HuH-7 (cell line): ENCODE measurements at regions not wholly inside any gene's neighbourhood (a gene's known extent, or its start where the extent isn't known, plus 50 kb on each side); places are given as distances from the start of the nearest gene placed in this dataset.
"Not testable (repeated sequence)": the region's sequence is repeated elsewhere in the genome, so short reads cannot be mapped to it uniquely, and the experiment has no call there.

ENCODE experiments used
- DNase-seq: peaks from one replicate; pipeline ENCODE4 v3.0.0; 2011; ENCODE audit warnings: low spot score

DNA sequence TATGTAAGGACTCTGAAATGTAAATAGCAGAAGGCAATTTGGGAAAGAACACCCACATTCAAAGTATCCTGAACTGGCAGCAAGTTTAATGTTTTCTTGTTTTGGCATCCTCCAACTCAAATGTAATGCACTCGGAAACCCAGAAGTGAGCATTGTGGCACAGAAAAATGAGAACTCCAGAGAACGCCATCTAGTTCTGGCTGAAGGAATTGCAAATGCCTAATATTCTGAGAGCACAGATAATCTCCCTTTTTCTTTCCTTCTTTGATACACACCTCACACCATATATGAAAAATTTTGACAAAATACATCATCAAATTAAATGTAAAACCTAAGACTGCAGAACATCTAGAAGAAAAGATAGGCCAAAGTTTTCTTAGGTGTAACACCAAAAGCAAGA lies 52.1 kb downstream of the PWWP3B start:
- DNase-seq: no peak

DNA sequence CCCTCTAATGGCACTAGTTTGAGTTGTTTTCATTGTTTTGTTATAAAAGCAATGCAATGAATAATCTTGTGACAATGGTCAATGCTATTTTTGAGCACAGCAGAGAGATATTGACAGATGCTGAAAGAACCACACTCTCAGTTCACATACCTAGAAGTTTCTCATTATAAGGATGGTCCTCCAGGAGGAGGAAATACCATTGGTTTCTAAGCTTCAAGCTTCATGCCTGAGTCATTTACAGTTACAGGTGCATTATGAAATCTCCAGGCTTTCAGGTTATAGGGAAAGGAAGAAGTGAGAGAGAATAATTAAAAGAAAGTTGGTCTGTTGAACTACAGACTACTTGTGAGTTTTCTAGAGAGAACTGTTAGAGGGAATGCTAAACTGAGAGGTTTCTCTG lies 75.3 kb downstream of the PWWP3B start:
- DNase-seq: no peak

DNA sequence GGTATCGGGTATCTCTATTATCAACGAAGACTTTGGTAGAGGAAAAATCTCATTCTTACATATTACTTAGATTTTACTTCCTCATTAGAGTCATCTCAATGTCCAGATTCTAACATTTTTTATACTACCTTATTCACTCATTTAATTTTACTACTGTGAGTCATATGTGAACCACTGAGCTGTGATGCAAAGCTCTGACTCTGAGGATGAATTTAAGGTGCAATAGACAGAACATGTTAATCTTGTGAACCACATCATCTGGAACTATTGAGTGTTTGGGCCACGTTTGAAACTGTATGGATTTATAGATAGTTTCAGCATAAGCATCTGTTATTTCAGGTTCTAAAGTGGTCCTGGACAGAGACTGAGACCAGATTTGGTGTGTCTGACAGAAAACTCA lies 78.4 kb downstream of the PWWP3B start:
- no peak for DNase-seq

DNA sequence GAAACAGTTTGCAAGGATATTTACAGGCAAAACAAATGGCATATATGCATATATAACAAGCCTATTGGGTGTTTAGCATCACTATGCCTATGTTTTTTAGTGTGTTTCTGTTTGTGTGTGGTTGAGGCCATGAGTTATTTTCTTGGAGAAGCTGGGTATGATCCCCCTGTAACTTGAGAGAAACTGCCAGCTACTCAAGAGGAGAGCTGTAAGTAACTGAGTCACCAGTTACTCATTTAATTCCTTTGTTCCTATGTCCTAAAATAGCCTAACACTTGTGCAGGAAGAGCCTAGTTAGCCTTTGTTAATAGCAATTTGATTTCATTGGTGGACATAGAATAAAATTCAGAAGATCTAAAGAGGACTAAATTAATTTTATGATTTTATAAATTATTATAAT lies 79.1 kb downstream of the PWWP3B start:
- no peak for DNase-seq

DNA sequence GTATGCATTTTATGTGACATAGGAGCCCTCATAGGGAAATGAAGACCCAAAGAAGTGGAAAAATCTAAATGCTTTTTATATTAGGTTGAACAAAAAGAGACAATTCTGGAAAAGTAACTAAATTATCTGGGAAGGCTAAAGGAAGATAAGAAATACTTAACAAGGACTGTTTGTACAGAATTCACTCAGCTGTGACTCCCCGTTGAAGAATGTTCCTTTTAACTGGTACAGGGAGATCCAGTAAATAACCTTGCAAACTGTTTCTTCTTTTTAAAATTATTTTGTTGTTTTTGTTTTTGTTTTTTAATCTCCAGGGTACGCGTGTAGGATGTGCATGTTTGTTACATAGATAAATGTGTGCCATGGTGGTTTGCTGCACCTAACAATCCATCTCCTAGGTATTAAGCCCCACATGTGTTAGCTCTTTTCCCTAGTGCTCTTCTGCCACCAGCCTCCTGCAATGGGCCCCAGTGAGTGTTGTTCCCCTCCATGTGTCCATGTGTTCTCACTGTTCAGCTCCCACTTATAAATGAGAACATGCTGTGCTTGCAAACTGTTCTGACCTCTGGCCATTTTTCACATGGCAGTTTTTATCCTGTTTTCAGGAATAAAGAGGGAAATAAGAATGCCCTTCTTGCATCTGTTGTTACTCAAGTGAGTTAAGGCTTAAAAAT lies 81.7 kb downstream of the PWWP3B start:
- DNase-seq: no peak

DNA sequence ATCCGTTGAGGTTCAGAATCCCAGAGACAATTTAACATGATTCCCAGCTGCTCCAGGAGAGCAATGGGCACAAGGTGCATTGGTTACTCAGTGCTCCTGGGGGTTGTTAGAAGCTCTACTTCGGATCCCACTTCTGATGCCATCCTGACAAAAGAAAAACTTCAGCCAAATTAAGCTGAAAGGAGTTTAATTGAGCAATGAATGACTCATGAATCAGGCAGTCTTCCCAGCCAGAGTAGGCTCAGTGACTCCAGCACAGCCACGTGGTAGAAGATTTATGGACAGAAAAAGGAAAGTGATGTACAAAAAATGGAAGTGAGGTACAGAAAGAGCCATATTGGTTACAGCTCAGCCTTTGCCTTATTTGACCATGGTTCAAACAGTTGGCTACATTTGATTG lies 95.7 kb downstream of the PWWP3B start:
- DNase-seq: no peak

DNA sequence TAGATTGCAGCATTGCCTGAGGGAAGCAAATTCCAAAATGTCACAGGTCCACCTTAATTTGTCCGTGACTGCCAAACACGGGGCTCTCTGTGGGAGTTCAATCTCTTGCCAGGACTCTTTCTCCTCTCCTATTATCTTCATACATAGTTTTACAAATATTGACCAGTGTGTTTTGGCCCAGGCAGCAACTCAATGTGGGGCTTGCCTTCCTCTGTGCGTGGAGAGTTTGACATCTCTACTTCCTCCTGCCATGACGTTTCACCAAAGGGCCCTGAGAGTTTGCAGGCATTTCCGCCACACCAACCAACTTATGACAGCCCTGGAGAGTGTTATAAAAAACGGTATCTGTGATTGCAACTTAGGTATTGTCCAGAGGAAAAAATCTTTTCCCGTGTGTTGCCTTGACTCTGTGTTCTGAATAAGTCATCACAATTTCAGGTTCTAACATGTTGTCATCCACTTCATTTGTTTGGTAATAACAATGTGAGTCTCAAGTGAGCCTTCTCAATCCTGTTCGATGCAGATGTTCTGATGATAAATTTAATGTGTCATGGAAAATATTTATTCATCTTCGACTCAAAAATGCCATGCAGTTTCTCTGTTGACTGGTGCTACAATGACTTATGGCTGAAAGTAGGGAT lies 106.0 kb downstream of the PWWP3B start:
- DNase-seq: not testable (repeated sequence)

DNA sequence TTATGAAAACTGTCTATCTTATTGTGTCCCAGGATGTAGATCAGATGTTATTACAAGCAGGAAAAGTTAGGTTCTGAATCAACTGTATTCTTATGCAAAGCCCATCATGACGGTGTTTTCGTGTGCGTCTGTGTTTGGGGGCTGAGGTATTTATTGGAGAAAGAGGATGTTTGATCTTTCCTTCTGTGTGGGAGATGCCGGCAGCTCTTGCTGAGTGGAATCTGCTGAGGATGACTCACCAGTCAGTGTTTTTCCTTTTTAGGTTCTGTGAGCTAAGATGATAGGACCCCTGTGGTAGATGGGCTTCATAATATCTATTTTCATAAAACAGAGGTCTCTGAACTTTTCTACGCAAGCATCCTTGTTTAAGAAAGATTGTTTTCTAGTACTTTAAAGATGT lies 107.1 kb downstream of the PWWP3B start:
- not testable (repeated sequence) for DNase-seq

DNA sequence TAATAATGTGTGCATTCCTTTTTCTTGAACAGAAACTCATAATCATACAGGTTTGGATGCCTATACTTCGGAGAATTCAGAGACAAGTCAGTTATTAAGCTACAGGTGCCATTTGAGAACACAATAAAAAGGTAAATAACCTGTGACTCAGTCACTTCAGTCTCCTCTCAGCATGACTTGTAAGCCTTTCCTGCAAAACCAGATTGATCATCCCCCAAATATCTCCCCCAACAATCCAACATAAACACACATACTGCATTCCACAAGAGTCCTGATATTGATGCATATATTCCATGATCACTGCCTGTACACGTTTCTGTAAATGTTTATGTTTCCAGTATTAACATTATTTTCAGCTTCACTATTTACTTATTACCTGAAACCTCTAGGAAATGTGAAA lies 110.8 kb downstream of the PWWP3B start:
- no peak for DNase-seq

DNA sequence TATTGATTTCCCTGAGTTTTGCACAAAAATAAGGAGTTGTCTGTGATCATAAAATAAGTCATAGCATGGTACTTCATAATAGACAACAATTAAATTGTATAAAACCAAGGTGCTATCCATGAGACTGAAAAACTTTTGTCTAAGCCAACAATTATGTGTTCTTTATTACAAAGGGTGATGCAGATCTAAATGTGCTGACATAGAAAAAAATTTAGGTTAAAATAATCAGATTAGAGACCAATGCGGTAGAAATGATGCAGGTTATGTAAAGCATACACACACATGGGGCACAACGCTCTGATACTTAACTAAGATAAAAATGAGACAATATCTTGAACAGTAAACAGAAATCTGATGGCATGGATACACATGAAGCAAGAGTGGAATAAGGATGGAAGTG lies 113.3 kb downstream of the PWWP3B start:
- no peak for DNase-seq

DNA sequence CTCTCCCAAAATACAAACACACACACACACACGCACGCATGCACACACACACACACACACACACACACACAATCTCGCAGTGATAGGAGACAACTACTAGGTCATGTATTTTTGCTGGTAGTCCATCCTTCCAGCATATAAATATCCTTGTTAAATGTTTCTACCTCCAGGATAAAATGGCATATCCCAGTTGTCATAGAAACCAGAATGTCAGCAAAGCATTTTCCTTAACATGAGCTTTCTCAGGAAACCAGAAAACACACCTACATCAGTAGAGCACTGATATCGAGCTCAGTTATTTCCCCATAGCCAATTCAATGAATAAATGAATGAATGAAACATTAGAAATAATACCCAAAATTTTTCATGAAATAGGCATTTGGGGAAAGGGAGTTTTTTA lies 115.7 kb downstream of the PWWP3B start:
- DNase-seq: no peak

DNA sequence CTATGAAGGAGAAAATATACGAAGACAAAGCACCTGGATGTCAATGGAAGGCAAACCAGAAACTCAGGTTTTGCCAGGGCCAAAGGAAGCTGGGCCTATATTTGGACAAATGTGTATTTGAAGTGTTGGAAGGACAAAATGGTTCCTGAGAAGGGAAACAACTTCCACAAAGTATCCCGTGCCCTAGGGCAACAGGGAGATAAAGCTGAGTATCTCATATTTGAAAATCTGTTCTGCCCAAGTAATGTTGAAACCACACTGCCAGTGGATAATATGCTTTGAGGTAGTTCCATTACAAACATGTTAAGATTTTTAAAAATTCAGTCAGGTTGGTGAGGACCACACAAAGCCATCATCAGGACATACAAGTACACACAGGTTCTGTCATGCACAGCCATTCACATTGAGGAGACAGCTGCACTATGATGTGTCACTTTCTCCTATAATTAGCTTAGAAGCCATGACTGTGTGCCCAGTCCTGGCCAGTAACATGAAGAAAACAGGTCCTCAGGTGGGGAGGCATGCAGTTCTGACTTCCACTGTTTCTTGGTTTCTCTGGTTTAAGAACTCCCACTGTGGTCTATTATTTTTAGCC lies 116.4 kb downstream of the PWWP3B start:
- no peak for DNase-seq

DNA sequence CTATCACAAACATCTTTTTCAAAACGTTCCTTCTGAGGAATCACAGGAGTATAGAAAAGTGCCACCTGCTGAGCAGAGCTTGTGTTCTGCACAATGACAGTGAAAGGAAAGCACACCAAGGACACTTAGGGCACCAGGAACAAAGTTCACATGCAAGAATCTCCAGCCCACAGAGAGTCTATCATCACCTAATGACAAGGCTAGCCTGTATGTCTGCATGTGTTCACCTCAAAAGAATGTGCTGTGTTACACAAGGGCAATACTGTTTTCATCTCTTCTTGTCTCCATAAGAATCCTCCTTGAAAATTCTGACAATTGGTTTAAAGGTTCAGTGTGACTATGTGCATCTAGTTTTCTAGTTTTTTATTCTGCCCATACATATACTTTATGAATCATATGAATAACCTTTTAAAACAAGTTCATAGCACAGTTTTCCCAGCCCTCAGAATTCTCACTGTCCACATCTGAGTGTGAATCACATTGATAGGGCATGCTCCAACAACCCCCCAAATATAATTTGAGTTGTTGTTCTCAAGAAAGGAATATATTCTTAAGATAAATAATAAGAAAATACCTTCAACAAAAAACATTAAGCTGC lies 118.0 kb downstream of the PWWP3B start:
- peak; percentile 0 for DNase-seq

DNA sequence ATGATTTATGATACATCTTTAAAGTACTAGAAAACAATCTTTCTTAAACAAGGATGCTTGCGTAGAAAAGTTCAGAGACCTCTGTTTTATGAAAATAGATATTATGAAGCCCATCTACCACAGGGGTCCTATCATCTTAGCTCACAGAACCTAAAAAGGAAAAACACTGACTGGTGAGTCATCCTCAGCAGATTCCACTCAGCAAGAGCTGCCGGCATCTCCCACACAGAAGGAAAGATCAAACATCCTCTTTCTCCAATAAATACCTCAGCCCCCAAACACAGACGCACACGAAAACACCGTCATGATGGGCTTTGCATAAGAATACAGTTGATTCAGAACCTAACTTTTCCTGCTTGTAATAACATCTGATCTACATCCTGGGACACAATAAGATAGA lies 122.7 kb downstream of the PWWP3B start:
- not testable (repeated sequence) for DNase-seq

DNA sequence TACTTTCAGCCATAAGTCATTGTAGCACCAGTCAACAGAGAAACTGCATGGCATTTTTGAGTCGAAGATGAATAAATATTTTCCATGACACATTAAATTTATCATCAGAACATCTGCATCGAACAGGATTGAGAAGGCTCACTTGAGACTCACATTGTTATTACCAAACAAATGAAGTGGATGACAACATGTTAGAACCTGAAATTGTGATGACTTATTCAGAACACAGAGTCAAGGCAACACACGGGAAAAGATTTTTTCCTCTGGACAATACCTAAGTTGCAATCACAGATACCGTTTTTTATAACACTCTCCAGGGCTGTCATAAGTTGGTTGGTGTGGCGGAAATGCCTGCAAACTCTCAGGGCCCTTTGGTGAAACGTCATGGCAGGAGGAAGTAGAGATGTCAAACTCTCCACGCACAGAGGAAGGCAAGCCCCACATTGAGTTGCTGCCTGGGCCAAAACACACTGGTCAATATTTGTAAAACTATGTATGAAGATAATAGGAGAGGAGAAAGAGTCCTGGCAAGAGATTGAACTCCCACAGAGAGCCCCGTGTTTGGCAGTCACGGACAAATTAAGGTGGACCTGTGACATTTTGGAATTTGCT lies 123.8 kb downstream of the PWWP3B start:
- not testable (repeated sequence) for DNase-seq

DNA sequence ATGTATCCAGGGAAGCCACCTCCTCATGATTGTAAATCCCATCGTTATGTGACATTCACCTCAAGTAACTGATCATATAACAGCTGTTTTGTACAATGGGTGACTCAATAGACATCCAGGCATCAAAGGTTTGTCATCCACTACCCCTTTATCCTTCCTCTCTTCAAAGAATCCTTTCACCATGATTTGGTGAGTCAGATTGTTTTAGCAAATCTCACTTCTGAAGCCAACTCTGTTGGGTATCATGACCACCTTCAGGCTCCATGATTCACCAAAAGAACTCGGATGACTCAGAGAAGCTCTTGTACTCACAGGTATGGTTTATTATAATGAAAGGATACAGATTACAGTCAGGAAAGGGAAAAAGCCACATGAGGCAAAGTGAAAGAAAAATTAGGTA lies 132.1 kb downstream of the PWWP3B start:
- no peak for DNase-seq

DNA sequence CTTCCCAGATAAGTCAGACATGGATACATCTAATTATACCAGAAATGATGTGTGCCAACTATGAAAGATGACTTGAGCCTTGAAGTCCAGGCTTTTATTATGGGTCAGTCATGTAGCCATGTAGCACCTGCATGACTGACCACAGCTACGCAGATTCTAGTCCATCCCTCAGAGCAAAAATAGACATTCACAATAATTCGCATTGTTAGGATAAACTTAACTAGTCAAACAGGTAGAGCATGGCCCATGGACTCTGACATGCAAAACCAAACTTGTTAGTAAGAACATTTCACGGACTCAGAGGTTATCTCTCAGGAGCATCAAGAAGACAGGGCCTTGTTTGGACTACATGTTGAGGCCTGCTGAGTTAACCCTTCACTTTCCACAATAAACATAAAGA lies 132.6 kb downstream of the PWWP3B start:
- no peak for DNase-seq

DNA sequence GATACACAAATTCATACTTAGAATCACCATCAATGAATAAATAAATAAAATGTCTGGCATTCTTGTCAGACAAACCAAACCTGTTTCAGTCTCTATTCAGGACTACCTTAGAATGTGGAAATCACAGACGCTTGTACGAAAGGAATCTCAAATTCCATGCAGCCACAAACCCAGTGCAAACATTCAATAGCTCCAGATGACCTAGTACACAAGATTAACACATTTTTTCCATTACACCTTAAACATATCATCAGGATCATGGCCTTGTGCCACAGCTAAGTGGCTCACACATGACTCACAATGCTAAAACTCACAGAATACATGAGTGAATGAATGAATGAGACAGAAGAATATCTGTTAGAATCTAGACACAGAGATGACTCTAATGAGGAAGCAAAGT lies 134.2 kb downstream of the PWWP3B start:
- DNase-seq: no peak

DNA sequence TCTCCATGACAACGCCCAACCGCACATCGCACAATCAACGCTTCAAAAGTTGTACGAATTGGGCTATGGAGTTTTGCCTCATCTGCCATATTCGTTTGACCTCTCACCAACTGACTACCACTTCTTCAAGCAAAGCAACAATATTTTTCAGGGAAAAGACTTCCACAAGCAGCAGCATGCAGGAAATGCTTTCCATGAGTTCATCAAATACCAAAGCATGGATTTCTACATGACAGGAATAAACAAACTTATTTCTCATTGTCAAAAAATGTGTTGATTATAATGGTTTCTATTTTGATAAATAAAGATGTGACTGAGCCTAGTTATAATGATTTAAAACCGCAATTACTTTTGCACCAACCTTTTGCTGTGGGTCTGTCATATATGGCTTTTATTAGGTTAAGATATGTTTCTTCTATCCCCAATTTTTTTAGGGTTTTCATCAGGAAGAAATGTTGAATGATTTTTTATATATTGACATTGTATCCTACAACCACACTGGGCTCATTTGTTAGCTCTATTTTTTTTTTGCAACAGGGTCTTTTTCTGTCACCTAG lies 138.4 kb downstream of the PWWP3B start:
- DNase-seq: no peak

DNA sequence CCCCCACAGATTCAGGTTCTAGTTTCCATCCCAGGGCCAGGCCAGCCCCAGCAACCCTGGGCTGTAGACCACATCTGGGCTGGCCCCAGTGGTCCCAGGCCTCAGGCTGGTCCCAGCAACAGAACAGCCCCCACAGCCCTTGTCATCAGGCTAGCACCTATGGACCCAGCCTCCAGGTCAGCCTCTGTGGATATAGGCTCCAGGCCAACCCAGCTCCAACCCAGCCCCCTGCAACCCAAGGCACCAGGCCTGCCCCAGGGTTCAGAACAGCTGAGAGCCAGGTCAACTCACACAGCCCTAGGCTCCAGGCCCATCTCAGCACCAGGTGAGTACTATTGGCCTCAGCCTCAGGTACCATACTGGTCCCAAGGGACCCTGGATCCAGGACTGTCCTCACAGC lies 155.3 kb downstream of the PWWP3B start:
- no peak for DNase-seq

DNA sequence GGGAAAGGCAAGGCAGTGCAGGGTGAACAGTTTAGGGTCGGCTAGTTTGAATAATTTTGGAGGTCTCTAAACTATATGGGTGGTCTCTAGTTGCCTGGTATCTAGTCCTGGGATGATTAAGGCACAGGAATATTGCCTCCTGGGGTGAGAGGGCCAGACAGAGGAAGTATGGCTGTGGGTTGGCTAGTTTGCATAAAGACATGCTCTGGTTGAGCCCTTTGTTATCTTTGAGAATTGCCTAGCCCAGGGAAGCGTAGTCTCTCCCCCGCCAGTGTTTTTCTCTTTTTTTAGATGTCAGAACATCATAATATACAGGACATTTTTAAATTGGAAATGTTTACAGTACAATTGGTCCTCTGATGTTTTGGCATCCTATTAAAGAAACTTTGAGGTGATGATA lies 163.5 kb downstream of the PWWP3B start:
- DNase-seq: no peak

DNA sequence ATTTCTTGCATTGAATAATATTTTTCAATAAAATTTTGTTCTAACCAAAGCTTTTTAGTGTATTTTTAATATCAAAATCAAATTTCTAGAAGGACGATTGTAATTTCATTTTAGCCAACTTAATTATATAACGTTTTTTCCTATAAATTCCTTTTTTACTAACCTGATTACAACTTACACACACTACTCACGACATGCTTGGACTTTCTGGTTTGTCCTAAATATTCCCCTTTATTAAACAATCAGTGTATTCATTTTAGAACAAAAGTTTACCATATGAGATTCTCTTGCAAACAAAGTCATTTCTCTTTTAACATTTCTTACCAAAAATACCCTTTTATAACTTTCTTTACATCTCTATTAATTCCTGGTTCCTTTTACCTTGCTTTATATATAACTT lies 173.7 kb downstream of the PWWP3B start:
- DNase-seq: no peak

DNA sequence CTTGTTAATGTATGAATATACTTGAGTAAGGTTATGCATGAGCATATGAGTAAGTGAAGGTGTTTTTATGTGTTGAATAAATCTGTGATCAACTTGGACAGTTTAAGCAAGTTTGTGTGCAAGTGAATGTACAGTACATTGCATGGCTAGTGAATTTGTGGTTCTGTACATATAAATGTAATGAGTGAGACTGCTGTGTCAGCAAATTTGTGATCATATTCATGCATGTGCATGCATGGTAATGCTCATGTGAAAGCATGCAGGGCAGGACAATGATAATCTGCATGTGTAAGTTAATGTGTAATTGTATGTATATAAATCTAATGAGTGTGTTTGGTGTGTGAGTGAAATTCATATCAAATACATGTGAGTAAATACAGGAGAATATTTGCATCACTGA lies 188.5 kb downstream of the PWWP3B start:
- no peak for DNase-seq
